IPS DF 19.7 (cell line): ENCODE measurements at regions not wholly inside any gene's neighbourhood (a gene's known extent, or its start where the extent isn't known, plus 50 kb on each side); places are given as distances from the start of the nearest gene placed in this dataset.

Experiments
- DNase-seq: peaks from one replicate; pipeline ENCODE4 v3.0.0-alpha.2; 2013; ENCODE audit warnings: low read depth, low spot score

DNA sequence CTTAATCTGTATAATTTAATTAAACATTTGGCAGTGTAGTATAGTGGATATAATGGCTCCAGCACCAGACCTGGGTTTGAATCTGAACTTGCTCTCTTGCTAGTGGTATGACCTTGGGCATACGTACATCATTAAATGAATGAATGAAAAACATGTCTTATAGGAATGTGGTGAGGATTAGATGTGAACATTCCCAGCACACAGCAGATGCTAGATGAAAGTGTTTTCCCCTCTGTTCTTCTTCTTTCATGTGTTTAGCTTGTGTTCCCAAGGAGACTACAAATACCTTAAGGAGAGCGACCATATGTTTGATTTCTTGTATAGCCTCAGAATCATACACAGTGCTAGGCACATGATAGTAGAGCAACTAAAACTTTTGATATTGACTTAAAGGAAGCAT is 56.5 kb downstream of the CT47B1 start:
- DNase-seq: no peak

DNA sequence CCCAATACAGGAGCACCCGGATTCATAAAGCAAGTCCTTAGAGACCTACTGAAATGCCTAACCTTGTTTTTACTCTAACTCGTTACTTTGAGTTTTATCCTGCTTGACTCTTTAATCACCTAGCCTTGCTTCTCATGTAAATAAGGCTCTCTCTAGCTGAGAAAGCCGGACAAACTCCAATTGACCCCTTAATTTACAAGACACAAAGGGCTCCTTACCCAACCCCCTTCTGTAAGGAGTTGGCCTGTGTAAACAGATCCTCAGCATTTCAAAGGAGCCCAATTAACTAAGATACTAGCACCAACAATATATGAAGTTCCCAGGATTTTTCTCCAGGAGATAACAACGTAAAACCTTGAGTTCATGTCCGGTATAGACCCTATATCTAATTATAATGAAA is 61.7 kb downstream of the CT47B1 start:
- peak; percentile 40 for DNase-seq

DNA sequence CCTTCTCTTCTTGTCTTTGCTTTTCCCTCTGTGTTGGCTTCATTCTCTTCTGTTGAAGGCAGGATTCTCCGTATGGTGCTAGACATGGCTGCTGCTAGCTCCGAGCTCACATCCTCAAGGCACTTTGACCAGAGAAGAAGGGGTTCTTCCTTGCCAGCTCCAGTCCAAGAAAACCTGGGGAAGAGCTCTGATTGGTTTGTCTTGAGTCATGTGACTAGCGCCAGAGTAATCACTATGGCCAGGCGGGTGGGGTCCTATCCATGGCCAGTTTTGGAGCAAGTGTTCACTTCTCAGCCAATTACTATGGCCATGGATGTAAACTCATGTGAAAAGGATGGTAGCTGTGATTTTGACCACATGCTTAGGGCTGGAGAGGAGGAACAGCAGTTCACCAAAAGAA is 74.2 kb downstream of the CT47B1 start:
- DNase-seq: no peak

DNA sequence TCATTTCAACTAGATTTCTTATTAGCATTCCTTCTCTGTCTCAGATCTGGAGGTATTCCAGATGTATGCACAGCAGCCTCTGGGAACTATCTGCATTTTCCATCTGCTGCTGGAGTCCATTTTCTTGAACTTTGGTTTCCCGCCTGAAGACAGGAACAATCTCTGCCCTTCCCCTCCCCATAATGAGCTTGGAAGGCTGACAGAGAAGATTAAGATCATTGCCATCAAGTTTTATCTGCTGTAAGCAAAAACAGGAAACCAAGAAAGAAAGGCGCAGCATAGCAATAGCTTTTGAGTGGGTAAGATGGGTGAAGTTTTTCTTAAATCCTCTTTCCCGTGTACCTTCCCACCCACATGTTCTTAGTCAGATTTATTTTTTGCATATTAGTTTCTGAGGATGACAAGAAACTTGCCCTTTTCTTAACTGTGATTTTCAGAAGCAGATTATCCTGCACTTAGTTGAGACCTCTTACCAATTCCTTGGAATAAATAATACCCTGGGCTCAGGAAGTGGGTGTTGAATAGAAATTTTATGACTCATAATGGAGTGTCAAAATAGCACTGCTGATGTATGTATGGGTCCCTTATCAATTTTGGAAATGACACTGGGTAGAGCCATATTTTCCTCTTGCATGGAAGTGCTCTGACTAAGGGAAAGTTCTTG is 78.3 kb downstream of the CT47B1 start:
- no peak for DNase-seq

DNA sequence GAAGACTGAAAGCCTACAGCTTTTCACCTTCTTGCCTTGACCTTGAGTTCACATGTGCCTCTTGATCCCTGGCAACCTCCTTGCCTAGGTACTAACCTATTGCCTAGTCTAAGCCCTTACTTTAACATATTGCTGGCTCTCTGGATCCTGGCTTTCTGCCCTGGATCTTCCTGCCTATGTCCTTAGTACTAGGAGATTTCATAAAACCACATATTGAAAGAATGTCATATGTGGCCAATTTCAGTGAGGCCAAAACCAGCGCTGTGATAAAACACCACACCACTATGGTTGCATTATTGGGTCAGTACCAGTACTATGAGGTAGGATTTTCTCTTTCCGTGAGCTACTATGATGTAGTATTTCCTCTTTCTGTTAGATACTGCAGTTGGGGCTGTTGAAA is 80.4 kb downstream of the CT47B1 start:
- no peak for DNase-seq

DNA sequence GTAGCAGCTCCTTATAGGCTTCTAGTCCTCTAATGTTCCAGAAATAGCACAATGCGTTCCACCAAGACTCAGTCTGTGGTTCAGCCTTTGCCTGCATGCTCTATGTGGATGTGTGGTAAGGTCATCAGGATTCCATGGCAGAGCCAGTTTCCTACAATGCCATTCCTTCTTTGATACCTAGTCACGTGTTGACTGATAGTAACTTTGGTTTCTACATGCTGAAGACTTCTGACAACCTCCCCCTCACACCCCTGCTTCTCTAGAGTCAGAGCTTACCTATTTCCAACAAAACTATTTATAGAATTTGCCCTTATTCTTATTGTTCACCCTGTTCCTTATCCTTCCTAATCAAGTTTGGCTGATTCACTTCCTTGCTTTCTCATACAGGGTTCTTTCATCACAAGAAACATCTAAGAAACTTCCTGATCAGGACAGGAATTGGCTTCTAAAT is 81.1 kb downstream of the CT47B1 start:
- DNase-seq: no peak

DNA sequence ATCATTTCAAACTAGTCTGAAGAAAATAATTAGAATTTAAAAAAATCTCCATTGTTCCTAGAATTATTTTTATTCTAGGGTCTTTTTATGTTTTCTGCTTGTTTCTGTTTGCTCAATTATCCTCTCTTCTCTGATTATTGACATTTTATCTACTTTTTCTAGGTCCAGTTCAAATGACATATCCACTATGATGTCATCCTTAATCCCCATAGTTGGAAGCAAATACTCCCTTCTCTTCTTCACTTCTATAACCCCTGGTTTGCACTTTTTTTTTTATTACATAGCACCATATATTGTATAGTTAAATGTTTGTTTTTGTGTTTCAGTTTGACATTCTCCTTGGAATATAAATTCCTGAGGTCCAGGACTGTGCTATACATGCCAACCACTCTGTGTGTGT is 82.6 kb downstream of the CT47B1 start:
- DNase-seq: no peak

DNA sequence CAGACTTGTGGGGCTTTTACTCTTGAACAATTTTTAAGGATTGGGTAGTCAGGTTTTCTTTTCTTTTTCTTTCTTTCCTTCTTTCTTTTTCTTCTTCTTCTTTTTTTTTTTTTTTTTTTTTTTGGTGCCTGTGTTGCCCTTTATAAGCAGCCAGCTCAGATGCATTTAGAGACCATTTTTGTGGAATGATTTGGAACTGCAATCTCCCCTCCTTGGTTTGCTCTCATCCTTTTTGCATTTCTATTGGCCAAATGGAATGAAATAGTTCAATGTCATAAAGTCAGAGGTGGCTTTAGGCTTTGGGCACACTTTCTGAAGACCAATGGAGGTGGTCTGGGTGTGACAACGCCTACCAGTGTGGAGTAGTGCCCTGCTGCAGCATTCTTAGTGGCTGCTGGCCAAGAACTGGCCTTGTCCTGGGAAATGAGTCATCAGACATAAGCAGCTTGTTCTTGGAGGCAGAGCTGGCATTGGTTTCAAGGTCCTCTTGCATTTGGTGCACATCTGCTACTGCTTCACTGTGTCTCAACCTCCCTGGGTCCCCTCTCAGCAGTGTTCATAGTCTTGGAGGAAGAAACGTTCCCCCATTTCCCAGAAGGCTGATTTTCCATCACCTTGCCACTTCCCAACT is 84.5 kb downstream of the CT47B1 start:
- no peak for DNase-seq

DNA sequence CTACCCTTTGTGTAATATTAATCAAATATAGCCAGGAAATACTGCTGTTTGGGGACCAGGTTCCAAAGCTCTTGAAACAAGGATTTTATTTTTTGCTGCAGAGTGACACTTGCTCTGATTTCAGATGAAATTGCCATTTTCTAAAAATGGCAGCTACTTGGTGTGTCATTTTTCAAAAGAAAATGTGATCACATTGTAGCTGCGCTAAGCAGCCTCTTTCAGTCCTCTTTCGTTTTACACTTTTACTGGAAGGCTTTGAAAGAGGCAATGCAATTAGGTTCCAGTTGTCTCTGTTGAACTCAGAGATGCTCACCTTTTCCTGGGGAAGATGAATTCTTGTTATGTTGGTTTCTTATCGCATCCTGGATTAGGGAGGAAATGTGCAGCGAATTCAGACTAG is 85.1 kb downstream of the CT47B1 start:
- DNase-seq: no peak

DNA sequence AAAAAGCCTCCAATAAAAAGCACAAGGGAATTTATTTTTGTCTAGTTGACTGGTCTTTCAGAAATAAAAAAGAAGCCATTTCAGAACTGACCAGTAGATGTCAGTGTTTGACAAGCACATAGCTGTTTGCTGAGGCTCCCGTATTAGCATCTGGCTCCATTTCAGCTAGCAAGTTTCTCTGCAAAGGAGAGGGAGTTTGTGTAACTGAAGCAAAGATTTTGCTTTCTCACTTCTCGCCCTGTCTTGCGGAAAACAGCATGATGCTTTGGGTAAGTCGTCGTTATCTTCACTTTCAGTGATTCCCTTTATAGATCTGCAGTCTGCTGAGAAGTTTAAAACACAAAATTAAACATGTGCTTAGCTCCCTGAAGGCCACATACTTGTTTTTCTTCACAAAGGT is 85.5 kb downstream of the CT47B1 start:
- no peak for DNase-seq

DNA sequence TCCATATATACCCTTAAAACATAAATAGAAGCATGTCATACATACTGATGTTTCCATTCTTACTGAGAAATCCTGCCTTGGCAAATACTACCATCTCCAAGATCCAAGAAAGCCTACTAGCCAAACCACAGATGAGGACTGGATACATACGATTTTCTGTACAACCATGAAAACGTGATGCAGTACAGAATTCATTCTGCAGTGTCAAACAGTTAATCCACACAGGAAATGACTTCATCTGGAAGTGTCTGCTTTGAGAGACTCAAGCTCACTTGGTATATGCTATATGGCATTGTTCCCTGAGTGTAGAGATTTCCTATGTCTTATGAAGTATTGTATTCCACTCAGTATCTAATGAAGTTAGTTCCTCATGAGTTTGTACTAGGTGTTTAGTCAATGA is 94.3 kb downstream of the CT47B1 start:
- DNase-seq: no peak

DNA sequence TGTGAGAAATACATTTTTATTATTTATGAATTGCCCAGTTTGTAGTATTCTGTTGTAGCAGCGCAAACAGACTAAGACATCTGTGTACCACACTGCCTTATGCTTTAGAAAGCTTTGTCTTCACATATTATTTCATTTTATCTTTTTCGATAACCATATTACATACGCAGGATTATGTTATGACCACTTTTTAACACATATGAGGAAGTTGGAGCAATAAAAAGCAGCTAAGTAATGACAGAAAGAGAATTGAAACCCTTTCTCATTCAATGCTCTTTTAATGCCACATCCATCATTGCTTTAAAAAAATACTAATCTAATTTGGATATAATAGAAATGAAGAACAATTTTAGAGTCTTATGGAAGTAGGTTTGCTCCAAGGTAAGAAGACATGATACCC is 99.7 kb downstream of the CT47B1 start:
- DNase-seq: no peak

DNA sequence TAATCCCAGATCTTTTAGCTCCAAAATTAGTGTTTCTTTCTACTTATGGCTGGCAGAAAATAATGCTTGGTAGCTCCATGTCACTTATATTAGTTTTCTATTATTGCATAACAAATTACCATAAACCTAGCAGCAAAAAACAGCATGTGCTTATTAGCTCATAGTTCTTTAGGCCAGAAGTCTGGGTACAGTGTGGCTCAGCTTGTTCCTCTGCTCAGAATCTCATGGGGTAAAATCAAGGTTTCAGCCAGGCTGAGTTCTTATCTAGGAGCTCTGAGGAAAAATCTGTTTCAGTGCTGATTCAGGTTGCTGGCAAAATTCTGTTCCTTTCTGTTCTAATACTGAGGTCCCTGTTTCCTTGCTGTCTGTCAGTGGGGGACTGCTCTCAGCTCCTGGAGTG is 101.1 kb downstream of the CT47B1 start:
- DNase-seq: no peak

DNA sequence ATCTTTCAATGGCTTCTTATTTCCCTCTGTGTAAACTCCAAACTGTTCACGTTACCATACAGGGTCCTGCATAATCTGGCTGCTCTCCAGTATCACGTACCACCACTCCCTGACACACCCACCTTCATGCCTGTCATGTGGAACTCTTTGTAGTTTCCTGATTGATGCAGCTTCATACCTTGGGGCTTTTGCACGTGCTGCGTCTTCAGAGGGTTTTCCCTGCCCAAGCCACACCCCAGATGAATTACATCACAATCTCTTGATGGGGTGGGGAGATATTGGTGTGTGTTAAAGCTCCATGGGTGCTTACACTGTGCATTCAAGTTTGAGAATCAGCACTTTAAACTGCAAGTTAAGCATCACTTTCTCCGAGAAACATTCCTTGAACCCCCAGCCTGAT is 101.9 kb downstream of the CT47B1 start:
- DNase-seq: no peak

DNA sequence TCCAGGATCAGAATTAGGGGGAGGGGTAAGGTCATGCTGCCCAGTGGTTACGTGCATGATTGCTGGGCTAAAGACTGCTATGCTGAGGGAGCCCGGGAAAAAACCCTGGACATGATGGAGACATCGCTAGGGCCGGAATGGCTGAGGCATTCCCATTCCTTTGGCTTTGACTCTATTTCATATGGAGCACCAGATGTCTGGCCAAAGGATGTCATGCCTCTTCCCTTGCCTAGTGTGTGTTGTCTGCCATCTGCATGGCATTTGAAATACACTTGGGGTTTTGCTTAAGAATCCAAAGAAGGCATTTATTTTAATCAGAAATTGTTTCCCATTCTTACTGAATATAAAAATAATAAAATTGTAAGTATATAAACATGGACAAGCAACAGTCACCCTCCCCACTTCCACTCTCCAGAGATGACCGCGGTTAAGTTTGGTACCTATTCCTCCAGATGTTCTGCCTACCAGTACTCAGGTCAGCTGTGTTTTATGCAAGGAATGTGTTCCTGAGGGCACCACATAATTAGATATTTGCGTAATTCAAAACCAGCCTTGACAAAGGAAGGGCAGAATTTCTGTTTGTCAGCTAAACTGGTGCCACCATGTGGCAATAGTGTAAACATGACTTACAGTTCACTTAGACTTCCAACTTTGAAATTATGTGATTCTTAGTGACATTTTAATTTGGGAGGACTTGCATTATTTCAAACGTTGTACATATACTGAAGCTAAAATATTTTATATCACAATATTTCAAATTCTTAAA is 105.9 kb downstream of the CT47B1 start:
- DNase-seq: no peak

DNA sequence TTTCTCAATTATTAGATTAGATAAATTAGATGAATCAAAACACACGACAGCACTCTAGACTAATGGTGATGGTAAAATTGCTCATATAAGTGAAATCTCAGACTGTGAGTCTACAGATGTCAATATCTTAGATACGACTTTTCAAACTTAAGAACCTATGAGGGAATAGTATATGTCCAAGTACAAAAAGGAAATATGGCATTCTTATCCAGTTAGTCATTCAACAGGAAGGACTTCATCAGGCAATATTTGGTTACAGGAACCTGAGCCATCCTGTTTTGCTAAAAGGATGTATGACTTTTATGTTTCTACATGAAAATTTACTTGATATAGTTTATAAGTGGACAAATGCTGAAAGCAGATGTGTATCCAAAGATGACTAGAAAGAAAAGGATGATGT is 107.0 kb downstream of the CT47B1 start:
- no peak for DNase-seq

DNA sequence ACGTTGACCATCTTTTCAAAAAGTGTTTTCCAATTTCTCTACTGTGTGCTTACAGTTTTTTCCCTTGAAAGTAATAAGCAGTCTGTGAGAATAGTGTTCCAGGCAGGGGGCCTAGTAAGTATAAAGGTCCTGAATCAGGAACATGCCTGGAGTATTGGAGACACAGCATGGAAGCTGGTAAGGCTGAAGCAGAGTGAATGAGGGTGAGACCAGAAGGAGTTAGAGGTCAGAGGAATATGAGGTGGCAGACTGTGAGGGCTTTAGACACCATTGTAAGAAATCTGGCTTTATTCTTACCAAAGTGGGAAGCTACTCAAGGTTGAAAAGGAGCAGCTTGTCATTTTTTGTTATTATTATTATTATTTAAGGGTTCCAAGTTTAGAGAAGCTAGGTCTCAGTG is 107.4 kb downstream of the CT47B1 start:
- DNase-seq: no peak

DNA sequence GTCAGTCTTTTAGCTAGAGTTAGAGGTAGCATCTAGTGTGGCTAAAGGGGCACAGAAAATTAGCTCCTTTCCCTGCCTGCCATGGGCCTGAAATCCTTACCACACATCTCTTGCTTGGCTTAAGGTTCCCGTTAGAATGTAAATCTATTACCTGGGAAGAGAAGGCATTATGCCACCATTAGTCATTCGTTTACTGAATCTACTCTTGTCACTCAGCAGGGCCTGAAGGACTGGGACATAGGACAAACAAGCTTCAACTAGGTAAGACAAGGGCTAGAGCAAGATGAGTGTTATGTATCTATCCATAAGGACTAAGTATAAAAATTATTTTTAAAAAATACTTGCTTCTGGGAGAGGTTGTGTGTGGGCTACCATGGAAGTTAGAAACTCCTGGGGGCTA is 112.4 kb downstream of the CT47B1 start:
- DNase-seq: no peak

DNA sequence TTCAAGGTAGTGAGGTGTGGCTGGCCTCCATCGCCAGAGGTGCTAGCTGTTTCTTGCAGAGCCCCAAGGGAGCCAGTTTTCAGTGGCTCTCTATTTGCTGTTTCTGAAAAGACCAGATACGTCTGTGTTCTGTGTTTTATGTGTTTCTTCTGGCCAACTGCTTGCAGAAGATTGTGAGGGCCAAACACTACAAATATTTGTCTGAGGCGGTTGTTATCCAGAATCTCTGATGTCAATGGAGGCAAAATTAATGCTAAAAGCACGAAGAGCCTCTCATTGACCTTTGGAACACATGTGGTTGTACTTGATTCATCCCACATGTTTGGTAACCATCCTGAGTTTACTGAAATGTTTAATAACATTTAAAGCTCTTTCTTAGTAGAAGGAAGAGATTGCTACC is 113.9 kb downstream of the CT47B1 start:
- DNase-seq: no peak

DNA sequence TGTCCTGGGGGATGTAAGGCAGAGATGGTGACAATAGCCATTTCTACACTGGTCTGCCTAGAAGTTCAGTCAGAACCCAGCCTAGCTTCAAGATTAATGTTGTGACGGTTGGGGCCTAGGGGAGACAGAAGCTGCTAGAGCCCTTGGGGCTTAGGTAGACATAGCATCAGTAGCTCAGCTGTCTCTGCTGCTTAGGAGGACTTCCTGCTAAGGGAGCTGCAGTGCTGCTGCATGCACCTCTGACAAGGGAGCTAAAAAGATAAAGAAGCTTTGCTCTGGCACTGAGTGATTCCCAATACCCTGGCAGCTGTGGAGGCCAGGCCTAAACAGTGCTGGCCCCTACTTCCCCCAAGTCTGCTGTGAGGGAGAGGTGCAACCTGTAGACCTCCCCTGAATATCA is 116.0 kb downstream of the CT47B1 start:
- no peak for DNase-seq

DNA sequence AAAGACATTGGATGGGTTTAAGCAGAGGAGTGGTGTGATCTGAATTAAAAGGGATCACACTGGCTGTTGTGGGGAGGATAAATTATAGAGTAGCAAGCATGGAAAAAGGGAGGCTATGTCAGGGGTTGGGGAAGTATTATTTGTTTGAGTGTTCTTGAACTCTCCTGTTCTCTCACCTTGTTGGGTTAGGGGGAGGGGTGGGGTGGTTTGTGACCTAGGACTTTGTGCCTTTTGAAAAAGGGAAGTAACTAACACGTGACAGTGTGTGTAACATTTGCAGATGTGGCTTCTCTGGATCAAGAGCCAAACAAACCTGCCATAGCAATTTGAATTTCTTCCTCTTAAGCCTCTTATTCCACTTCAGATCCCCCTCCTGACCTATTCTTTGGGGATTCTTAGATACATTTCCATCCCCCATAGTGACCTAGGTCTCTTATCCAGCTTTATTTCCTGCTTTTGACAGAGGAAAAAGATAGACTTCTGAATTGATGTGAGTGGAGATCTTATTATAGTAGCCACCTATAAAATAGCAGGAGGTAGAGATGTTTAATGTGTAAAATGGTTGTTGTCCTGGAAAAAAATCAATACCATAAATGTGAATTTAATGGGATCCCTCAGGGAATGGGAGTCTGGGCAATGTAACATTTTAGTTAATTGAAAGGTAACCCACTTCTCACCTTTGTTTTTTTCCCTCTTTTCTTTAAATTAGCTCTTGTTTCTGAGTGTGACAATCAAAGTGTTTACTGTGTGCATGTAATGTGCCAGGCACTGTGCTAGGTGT is 120.4 kb downstream of the CT47B1 start:
- no peak for DNase-seq
